HAP-1 (cell line): ENCODE measurements at regions not wholly inside any gene's neighbourhood (a gene's known extent, or its start where the extent isn't known, plus 50 kb on each side); places are given as distances from the start of the nearest gene placed in this dataset.
"Not testable (repeated sequence)": the region's sequence is repeated elsewhere in the genome, so short reads cannot be mapped to it uniquely, and the experiment has no call there.

Source experiments
- DNase-seq, 2 experiments: peaks; one replicate each; pipeline ENCODE4 v3.0.0-alpha.2; 2016 to 2020; ENCODE audit warnings: low spot score in 2 of 2
- H3K27me3 ChIP-seq: fragments of 250-450 bp; sonication (Bioruptor Pico); 2 replicates; pipeline ENCODE4 v1.5.1; 2020; ENCODE audit warnings: low read depth, mild to moderate bottlenecking, moderate library complexity
- H3K36me3 ChIP-seq: fragments of 250-450 bp; sonication (Bioruptor Pico); replicated peaks from 2 replicates; pipeline ENCODE4 v1.5.1; 2020; ENCODE audit warnings: mild to moderate bottlenecking
- H3K4me1 ChIP-seq: fragments of 250-450 bp; sonication (Bioruptor Pico); 2 replicates; pipeline ENCODE4 v1.5.1; 2020; ENCODE audit warnings: mild to moderate bottlenecking
- H3K4me3 ChIP-seq: fragments of 250-450 bp; sonication (Bioruptor Pico); 2 replicates; pipeline ENCODE4 v1.5.1; 2020; ENCODE audit warnings: mild to moderate bottlenecking, moderate library complexity
- H3K9me3 ChIP-seq: fragments of 250-450 bp; sonication (Bioruptor Pico); 2 replicates; pipeline ENCODE4 v1.5.1; 2020; ENCODE audit warnings: mild to moderate bottlenecking, moderate library complexity
- in situ Hi-C: fragments of 300-500 bp; cut with MboI; formaldehyde crosslinking; loops from 3 replicates; pipeline ENCODE4 v1.14.3; 2020; ENCODE audit warnings: low sequenced_read_pairs, inconsistent platforms, mixed read lengths

DNA sequence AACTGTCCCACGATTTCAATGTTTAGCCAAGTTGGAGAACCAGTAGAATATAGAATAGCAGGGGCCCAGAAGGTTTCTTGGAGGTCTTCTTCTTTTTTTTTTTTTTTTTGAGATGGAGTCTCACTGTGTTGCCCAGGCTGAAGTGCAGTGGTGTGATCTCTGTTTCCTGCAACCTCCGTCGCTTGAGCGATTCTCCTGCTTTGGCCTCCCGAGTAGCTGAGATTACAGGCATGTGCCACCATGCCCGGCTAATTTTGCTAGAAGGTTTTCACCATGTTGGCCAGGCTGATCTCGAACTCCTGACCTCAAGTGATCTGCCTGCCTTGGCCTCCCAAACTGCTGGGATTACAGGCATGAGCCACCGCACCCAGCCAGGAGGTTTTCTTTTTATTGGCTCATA is 84.3 kb downstream of the MYCN start:
- in situ Hi-C loops, H3K4me3 ChIP-seq, DNase-seq, H3K4me1 ChIP-seq, H3K36me3 ChIP-seq, H3K9me3 ChIP-seq, H3K27me3 ChIP-seq: not testable (repeated sequence)

DNA sequence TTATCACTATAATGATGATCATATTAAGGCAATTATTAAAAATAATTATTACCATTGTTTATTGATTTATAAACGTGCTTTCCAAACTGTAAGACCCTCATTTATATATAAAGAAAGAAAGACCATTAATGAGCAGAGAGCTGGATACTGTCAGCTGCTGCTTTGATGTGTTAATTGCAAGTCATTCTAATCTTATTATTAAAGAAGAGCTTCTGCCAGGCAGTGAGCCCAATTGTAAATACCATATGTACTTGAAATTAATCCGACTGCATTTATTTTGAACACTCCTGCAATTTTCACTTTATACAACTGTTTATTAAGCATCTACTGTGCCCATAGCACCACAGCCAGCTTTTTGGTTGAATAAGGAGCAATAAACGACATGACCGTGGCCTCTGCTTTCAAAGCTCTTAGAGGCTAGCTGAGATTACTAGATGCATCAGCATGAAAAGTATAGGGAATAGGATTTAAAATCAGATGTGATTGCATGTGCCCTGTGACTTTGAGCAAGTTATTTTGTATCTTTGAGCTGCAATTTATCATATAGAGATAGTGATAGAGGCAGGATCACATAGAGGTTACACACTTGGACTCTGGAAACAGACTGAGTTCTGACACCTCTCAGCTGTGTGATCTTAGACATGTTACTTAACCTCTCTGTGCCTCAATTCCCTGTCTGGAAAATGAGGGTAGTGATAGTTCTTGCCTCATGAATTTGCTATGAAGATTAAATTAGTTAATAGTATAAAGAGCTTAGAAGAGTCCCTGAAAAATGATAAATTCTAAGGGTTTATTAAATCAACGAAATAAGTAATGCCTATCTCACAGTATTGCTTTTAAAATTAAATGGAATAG is 83.4 kb downstream of the MYCN start:
- no peak for DNase-seq
- Histone ChIP-seq H3K4me3 (no peak overlapping the region), H3K36me3 (no peaks in the 10 kb centered on the region), H3K4me1 (no peaks in the 10 kb centered on the region), H3K9me3 (no peaks in the 10 kb centered on the region), H3K27me3 (peaks cover 7% of the 10 kb centered on the region)
- in situ Hi-C loops: no loop called here

DNA sequence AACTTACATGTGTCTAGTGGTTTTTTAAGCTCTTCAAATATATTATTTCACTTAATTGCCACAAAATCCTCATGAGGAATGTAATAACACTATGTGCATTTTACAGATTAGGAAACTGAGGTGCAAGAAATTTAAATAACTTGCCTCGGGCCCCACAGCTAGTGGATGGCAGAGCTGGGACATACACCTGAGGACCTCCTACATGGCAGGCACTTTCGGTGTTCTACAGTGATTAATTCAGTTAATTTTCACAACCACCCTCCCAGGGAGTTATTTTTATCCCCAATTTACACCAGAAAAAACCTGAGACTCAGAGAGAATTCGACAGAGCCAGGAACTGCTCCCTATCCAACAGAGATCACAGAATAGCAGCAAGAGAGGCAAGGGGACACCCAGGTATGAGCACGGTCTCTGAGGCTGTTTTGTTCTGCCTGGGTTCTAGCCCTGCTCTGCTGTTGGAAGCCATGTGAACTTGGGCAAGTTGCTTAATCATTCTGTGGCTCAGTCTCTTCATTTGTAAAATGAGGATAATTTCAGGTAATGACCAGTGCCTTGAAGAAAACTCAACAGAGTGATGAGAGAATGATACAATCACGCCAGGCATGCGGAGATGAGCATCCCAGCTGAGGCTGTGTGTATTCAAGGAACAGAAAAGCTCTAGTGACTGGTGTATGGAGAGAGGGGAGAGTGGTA is 82.3 kb downstream of the MYCN start:
- in situ Hi-C loops: no loop called here
- no peak for DNase-seq
- no peaks in the 10 kb centered on the region for H3K9me3 ChIP-seq
- H3K27me3 ChIP-seq: peaks cover 7% of the 10 kb centered on the region
- H3K36me3 ChIP-seq: no peaks in the 10 kb centered on the region
- no peak overlapping the region for H3K4me3 ChIP-seq
- H3K4me1 ChIP-seq: no peaks in the 10 kb centered on the region

GRCh38 chr2:16021611-16022363 is 81.4 kb downstream of the MYCN start:
- Histone ChIP-seq H3K27me3 (peaks cover 11% of the 10 kb centered on the region), H3K4me3 (no peak overlapping the region), H3K9me3 (no peaks in the 10 kb centered on the region), H3K4me1 (no peaks in the 10 kb centered on the region), H3K36me3 (no peaks in the 10 kb centered on the region)
- in situ Hi-C loops: no loop called here
- DNase-seq: no peak

GRCh38 chr2:16020389-16021008 is 80.1 kb downstream of the MYCN start:
- no peak for DNase-seq
- H3K36me3 ChIP-seq: no peaks in the 10 kb centered on the region
- H3K27me3 ChIP-seq: peaks cover 13% of the 10 kb centered on the region
- no peaks in the 10 kb centered on the region for H3K9me3 ChIP-seq
- H3K4me1 ChIP-seq: no peaks in the 10 kb centered on the region
- H3K4me3 ChIP-seq: no peak overlapping the region
- in situ Hi-C loops: no loop called here

GRCh38 chr2:16019617-16020351 is 79.4 kb downstream of the MYCN start:
- Histone ChIP-seq H3K4me1 (no peaks in the 10 kb centered on the region), H3K36me3 (no peaks in the 10 kb centered on the region), H3K4me3 (no peak overlapping the region), H3K27me3 (peaks cover 13% of the 10 kb centered on the region), H3K9me3 (no peaks in the 10 kb centered on the region)
- no peak for DNase-seq
- in situ Hi-C loops: no loop called here

- in situ Hi-C loops: no loop called here
- peaks cover 18% of the 10 kb centered on the region for H3K27me3 ChIP-seq
- no peak for DNase-seq
Observed at GRCh38 chr2:16019060-16019480, 78.7 kb downstream of the MYCN start.

GRCh38 chr2:16018277-16019059 is 78.1 kb downstream of the MYCN start:
- Histone ChIP-seq H3K4me1 (no peaks in the 10 kb centered on the region), H3K27me3 (peaks cover 22% of the 10 kb centered on the region)

More at GRCh38 chr2:16019060-16019480, 78.7 kb downstream of the MYCN start:
- Histone ChIP-seq H3K4me3 (no peak overlapping the region), H3K4me1 (no peaks in the 10 kb centered on the region), H3K36me3 (no peaks in the 10 kb centered on the region), H3K9me3 (no peaks in the 10 kb centered on the region)

DNA sequence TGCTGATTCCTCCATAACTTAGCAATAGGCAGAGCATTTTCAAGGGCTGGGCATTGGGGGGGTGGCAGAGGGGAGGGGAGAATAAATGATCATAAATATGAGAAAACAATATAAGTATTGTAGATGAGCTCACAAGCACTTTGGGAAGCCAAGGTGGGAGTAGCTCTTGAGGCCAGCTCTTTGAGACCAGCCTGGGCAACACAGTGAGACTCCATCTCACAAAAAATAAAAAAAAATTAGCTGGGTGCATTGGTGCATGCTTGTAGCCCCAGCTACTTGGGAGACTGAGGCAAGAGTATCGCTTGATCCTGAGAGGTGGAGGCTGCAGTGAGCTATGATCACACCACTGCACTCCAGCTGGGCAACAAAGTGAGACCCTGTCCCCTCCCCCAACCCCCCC is 75.9 kb downstream of the MYCN start:
- in situ Hi-C loops: no loop called here
- Histone ChIP-seq H3K4me3 (no peak overlapping the region), H3K27me3 (peaks cover 17% of the 10 kb centered on the region), H3K36me3 (no peaks in the 10 kb centered on the region), H3K9me3 (no peaks in the 10 kb centered on the region), H3K4me1 (no peaks in the 10 kb centered on the region)
- DNase-seq: no peak

More at GRCh38 chr2:16018277-16019059, 78.1 kb downstream of the MYCN start:
- H3K9me3 ChIP-seq: no peaks in the 10 kb centered on the region
- H3K4me3 ChIP-seq: no peak overlapping the region
- H3K36me3 ChIP-seq: no peaks in the 10 kb centered on the region
- in situ Hi-C loops: no loop called here
- no peak for DNase-seq

GRCh38 chr2:16015903-16016265 is 75.5 kb downstream of the MYCN start:
- Histone ChIP-seq H3K4me3 (no peak overlapping the region), H3K4me1 (no peaks in the 10 kb centered on the region), H3K27me3 (peaks cover 18% of the 10 kb centered on the region), H3K9me3 (no peaks in the 10 kb centered on the region), H3K36me3 (no peaks in the 10 kb centered on the region)
- DNase-seq: no peak
- in situ Hi-C loops: no loop called here

DNA sequence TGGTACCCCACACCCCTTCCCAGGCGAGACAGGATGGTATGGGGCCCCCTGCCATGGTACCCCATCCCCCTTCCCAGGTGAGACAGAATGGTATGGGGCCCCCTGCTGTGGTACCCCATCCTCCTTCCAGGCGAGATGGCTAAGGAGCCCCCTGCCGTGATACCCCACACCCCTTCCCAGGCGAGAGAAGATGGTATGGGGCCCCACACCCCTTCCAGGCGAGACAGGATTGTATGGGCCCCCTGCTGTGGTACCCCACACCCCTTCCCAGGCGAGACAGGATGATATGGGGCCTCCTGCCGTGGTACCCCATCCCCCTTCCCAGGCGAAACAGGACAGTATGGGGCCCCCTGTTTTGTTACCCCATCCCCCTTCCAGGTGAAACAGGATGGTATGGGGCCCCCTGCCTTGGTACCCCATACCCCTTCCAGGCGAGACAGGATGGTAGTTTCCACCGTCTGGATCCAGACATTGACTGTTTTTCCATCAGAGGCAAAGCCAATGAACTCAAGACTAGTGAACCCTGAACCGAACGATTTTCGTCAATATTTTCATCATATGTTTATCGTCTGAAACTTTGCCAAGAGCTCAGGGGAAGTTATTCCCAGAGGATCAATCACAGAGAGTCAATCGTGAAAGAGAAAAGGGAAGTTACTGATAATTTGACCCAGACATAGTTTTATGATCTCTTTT is 75.0 kb downstream of the MYCN start:
- Histone ChIP-seq H3K36me3 (no peaks in the 10 kb centered on the region), H3K27me3 (peaks cover 20% of the 10 kb centered on the region), H3K9me3 (no peaks in the 10 kb centered on the region), H3K4me1 (no peaks in the 10 kb centered on the region), H3K4me3 (no peak overlapping the region)
- DNase-seq: no peak
- in situ Hi-C loops: no loop called here

- DNase-seq: no peak
- Histone ChIP-seq H3K27me3 (peaks cover 20% of the 10 kb centered on the region), H3K4me1 (no peaks in the 10 kb centered on the region), H3K9me3 (no peaks in the 10 kb centered on the region), H3K36me3 (no peaks in the 10 kb centered on the region), H3K4me3 (no peak overlapping the region)
- in situ Hi-C loops: no loop called here
Observed at GRCh38 chr2:16014802-16015201, 74.5 kb downstream of the MYCN start.
